GM10266 (cell line): ENCODE measurements at regions not wholly inside any gene's neighbourhood (a gene's known extent, or its start where the extent isn't known, plus 50 kb on each side); places are given as distances from the start of the nearest gene placed in this dataset.

Experiments
- DNase-seq: peaks from one replicate; pipeline ENCODE4 v3.0.0; 2012; ENCODE audit errors: extremely low spot score
- TF ChIP-seq, protein P1 (sequence below): IDR thresholded peaks from 2 replicates; pipeline ENCODE4 v1.5.1; 2012; ENCODE audit warnings: mild to moderate bottlenecking, low read depth; ENCODE audit not compliant: control insufficient read depth, insufficient read depth; ENCODE audit errors: missing control alignments

DNA sequence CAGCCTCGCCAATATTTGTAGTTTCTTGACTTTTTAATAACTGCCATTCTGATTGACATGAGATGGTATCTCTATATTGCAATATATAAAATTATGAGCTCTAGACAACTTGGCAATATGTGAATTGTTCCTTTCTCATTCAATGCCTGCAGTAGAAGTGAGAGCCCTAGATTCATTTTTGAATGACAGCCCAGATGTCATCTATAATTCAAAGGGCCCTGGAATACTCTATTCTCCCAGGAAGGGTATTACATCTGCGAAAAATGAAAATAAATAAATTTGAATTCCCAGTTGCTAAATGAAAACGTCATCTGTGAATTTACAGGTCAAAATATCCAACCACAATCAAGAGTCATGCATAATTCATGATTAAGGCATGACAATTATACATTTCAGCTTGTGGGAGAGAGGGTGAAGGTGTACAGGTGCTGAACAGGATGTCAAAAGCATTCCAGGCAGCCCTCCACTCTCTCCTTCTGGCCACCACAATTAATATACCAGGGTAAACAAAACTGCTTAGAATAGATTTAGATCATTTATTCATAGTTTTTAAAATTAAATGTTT lies 1147.3 kb downstream of the XPNPEP1 start:
- TF ChIP-seq, protein P1, sequence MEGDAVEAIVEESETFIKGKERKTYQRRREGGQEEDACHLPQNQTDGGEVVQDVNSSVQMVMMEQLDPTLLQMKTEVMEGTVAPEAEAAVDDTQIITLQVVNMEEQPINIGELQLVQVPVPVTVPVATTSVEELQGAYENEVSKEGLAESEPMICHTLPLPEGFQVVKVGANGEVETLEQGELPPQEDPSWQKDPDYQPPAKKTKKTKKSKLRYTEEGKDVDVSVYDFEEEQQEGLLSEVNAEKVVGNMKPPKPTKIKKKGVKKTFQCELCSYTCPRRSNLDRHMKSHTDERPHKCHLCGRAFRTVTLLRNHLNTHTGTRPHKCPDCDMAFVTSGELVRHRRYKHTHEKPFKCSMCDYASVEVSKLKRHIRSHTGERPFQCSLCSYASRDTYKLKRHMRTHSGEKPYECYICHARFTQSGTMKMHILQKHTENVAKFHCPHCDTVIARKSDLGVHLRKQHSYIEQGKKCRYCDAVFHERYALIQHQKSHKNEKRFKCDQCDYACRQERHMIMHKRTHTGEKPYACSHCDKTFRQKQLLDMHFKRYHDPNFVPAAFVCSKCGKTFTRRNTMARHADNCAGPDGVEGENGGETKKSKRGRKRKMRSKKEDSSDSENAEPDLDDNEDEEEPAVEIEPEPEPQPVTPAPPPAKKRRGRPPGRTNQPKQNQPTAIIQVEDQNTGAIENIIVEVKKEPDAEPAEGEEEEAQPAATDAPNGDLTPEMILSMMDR: no peak
- DNase-seq: no peak

DNA sequence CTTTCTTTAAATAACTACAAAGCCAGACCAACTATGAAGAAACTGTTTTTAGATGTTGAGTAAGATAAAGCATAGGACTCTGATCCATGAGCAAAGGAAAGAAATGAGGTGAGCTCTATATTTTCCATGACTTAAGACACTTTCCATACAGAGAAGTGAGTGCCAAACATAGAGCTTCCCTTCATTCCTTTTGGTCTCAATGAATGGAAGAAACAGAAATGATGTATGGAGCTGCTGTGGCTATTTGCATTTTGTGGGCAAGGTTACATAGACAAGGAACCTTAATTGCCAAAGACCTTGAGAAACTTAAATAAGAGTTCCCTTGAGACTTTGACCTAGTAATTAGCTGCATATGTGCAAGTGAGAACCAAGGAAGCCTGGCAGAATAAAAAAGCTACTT lies 1152.2 kb downstream of the XPNPEP1 start:
- no peak for DNase-seq
- TF ChIP-seq, protein P1: no peak

DNA sequence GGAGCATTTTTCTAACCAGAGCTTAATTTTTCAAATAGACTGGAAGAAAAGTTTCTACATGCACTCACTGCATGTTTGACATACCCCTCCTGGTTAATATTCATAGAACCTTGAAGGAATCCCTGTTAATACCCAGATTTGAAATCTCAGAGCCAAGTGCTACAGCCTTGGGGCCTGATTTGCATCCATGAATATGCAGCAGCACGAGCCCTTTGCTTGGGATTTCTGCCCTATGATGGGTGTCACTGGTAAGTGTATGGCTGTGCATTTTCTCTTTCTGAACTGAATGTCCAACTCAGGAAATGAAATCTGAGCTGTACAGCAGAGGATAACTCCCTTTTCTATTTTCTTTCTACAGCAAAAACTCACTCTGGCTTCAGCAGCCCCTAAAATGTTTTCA lies 1157.5 kb downstream of the XPNPEP1 start:
- DNase-seq: no peak

DNA sequence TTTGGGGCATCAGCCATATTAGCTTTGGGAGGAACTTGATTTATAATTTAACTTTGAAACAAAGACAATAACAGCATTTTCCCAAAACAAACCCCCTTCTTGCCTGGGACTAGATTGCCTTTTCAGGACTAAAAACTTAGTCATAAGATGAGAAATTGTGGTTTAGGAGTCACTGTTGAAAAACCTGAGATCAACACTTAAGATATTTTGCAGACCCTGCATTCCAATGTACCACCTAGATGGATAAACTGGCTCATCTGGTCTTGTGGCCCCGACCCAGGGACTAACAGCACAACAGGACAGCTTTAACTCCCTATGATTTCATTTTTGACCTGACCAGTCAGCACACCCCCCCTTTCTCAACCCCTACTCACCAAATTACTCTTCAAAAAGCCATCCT lies 1165.4 kb downstream of the XPNPEP1 start:
- TF ChIP-seq, protein P1: no peak

More for the DNA sequence above, 1157.5 kb downstream of the XPNPEP1 start:
- TF ChIP-seq, protein P1: no peak

DNA sequence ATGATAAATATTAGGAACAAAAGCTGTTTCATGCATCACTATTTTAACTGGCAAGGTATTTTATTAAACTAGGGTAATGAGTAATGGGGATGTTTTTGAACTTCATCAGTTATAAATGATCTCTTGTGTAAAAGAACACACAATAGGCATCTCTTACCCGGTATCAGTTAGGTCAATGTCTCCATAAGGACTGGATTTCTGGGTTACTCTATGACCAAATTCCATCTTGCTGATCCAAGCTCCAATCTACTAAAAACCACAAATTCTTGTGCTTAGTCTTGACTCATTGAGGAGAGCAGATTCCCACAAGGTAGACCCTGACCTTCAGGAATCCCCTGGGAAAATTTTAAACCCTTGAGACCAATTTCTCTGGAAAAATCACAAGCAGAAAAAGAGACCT lies 1167.7 kb downstream of the XPNPEP1 start:
- no peak for DNase-seq

More for the DNA sequence above, 1165.4 kb downstream of the XPNPEP1 start:
- DNase-seq: no peak

DNA sequence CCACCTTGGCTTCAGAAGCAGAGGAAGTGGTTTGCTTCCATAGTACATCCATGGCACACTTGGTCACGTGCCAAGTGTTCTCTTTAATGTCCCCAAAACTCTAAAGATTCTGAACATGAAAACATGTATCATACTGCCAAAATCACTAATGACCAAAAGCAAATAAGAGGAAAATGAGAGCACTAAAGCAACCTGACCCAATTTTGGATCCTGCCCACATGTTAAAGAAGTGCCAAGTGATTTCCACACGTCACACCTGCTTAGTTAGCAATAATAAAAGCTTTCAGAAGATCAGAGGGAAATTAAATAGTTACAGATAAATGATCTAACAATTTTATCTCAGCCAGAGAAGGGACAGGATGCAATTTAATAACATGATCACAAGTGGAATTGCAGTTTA lies 1170.0 kb downstream of the XPNPEP1 start:
- DNase-seq: no peak

More for the DNA sequence above, 1167.7 kb downstream of the XPNPEP1 start:
- TF ChIP-seq, protein P1: no peak

DNA sequence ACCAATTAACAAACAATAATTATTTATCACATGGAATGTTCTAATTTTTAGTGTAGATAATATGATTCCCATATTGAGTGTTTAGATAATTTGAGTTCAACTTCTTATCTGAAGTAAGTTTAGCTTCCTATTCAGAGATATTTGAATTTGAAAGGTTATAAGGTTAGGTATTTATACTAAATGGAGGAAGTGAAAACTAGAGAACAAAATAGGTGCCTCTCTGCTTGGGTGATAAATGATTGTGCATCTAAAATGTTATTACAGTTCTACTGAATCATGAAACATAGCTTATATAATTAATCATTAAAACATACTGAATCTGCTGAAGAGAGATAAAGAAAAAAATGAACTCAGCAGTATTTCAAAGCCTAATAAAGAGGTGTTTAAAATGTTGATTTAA lies 1174.3 kb downstream of the XPNPEP1 start:
- no peak for DNase-seq
- TF ChIP-seq, protein P1: no peak

More for the DNA sequence above, 1170.0 kb downstream of the XPNPEP1 start:
- TF ChIP-seq, protein P1: no peak
